ENCODE measurements at regions not wholly inside any gene's neighbourhood (a gene's known extent, or its start where the extent isn't known, plus 50 kb on each side); places are given as distances from the start of the nearest gene placed in this dataset.

DNA sequence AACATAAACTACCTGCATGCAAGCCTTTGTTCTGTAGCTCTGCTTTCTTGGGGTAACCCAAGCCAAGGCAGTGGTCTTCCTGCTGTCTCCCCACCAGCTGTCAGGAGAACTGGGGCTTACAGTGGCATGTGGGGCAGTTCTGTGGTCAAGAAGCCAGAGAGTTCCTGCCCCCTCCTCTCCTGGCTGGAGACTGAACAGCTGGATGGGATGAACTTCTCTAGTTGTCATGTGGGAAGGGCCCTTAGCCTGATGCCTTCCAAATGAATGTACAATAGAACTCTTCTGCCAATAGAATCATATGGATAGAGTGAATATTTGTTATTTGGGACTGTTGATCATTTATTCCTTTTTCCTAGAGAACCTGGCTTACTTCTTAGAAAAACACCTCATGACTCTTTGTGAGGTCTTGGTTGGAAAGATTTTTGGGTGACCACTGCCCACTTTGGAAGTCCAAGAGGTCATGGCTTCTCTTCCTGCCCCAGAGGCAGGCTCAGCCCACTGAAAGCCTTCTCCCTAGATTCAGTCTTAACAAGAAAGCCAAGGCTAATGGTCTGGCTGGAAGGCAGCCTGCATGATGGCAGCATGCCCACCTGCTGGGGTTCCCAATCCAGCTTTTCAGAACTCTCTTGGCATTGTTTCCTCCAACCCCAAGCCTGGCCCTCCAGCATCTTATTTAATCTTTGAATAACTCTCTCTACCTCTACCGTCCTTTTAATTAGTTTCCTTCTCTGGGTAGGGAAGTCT is 462.9 kb upstream of the PROK2 start:
- peaks cover 35% of the 10 kb centered on the region for H3K27me3 ChIP-seq (ENCODE audit: control insufficient read depth, insufficient read depth, low read length)

More for the DNA sequence above, 462.9 kb upstream of the PROK2 start:
- Histone ChIP-seq H3K27ac (ENCODE audit: insufficient read depth, low read length) (no peak overlapping the region), H3K9ac (ENCODE audit: low read depth, low read length) (no peak overlapping the region), H2BK120ac (ENCODE audit: low read depth, low read length) (no peak overlapping the region), H3K4me2 (ENCODE audit: low read depth, low read length) (no peak overlapping the region), H3K18ac (ENCODE audit: low read depth, low read length) (no peak overlapping the region), H3K56ac (ENCODE audit: extremely low read depth, insufficient read depth, low read length) (no peak overlapping the region; the same call in 1 of the 2 replicates), H3K36me3 (ENCODE audit: control insufficient read depth, insufficient read depth, low read length) (no peaks in the 10 kb centered on the region), H3K4me3 (ENCODE audit: insufficient read depth, low read depth, low read length) (no peak overlapping the region), H3K23ac (ENCODE audit: low read depth, low read length) (no peak overlapping the region), H3K14ac (replicated peaks; ENCODE audit: low read depth, low read length) (no peak overlapping the region), H3K79me1 (ENCODE audit: low read depth in 1 of 2, low read length in 2 of 2) (no peaks in the 10 kb centered on the region), H3K9me3 (ENCODE audit: control insufficient read depth, insufficient read depth, low read length) (no peaks in the 10 kb centered on the region), H4K8ac (ENCODE audit: low read depth in 2 of 2, low read length in 2 of 2) (no peak overlapping the region), H2AK5ac (ENCODE audit: low read depth, low read length) (no peak overlapping the region), H2BK5ac (ENCODE audit: low read depth, low read length, poor library complexity, severe bottlenecking) (no peak overlapping the region), H2BK20ac (ENCODE audit: low read depth, low read length) (no peak overlapping the region), H4K20me1 (ENCODE audit: insufficient read depth, low read length) (no peaks in the 10 kb centered on the region), H4K91ac (ENCODE audit: insufficient read depth, low read depth, low read length) (no peak overlapping the region), H2AFZ (replicated peaks; ENCODE audit: low read length, poor library complexity) (no peak overlapping the region), H4K5ac (ENCODE audit: low read depth, low read length) (no peak overlapping the region), H3K4ac (ENCODE audit: low read depth, low read length) (no peak overlapping the region), H2AK9ac (replicated peaks; ENCODE audit: low read depth, low read length, poor library complexity) (no peak overlapping the region), H2BK15ac (ENCODE audit: low read depth, low read length) (no peak overlapping the region), H3K9me1 (ENCODE audit: insufficient read depth, low read length) (no peaks in the 10 kb centered on the region; the same call in 1 of the 2 replicates), H3K4me1 (ENCODE audit: control insufficient read depth, insufficient read depth, low read length) (no peaks in the 10 kb centered on the region)
- ChIA-PET POLR2A (ENCODE audit: unreplicated experiment) (no interaction called here), CTCF (no interaction called here)
- BruUV-seq (replicated peaks), result no TSS peak
- dilution Hi-C loops (cut with HindIII; ENCODE audit: low sequenced_read_pairs, unreplicated experiment), result no loop called here
- no peak for TF ChIP-seq MXI1 (IDR thresholded peaks at IDR 0.05; ENCODE audit: borderline replicate concordance, low read depth, low read length)
- TF ChIP-seq RFX5 (IDR thresholded peaks at IDR 0.05; ENCODE audit: low read depth, low read length), result no peak
- TF ChIP-seq RCOR1 (IDR thresholded peaks at IDR 0.05; ENCODE audit: insufficient replicate concordance, low read length), result no peak
- TF ChIP-seq, protein P1, sequence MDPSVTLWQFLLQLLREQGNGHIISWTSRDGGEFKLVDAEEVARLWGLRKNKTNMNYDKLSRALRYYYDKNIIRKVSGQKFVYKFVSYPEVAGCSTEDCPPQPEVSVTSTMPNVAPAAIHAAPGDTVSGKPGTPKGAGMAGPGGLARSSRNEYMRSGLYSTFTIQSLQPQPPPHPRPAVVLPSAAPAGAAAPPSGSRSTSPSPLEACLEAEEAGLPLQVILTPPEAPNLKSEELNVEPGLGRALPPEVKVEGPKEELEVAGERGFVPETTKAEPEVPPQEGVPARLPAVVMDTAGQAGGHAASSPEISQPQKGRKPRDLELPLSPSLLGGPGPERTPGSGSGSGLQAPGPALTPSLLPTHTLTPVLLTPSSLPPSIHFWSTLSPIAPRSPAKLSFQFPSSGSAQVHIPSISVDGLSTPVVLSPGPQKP (IDR thresholded peaks at IDR 0.05; ENCODE audit: borderline replicate concordance, low read depth, low read length), result no peak
- no peak for TF ChIP-seq CHD1 (IDR thresholded peaks at IDR 0.05; ENCODE audit: low read depth, low read length)
- no peak for TF ChIP-seq MAFK (IDR thresholded peaks at IDR 0.05; ENCODE audit: low read depth, low read length)
- TF ChIP-seq POLR2A (IDR thresholded peaks at IDR 0.05; ENCODE audit: low read depth, low read length), result no peak
- TF ChIP-seq SMC3 (IDR thresholded peaks at IDR 0.05; ENCODE audit: low read depth, low read length), result no peak
- no peak for TF ChIP-seq MAZ (IDR thresholded peaks at IDR 0.05; ENCODE audit: borderline replicate concordance, low read depth, low read length)
- TF ChIP-seq USF2 (IDR thresholded peaks at IDR 0.05; ENCODE audit: low read depth, low read length), result no peak
- no peak for TF ChIP-seq NFE2L2 (IDR thresholded peaks at IDR 0.05; ENCODE audit: low read depth, low read length)
- no peak for TF ChIP-seq FOS (IDR thresholded peaks at IDR 0.05; ENCODE audit: low read depth, low read length)
- no peak for TF ChIP-seq BHLHE40 (IDR thresholded peaks at IDR 0.05; ENCODE audit: low read depth, low read length)
- TF ChIP-seq CTCF (conservative IDR thresholded peaks at IDR 0.05; ENCODE audit: low read depth, low read length), result no peak
- no peak for TF ChIP-seq RAD21 (IDR thresholded peaks at IDR 0.05; ENCODE audit: low read length)
- TF ChIP-seq CEBPB (IDR thresholded peaks at IDR 0.05; ENCODE audit: low read depth, low read length), result no peak
- in situ Hi-C loops (cut with MboI; ENCODE audit: low sequenced_read_pairs), result no loop called here
- intact Hi-C loops (cut with micrococcal nuclease), result no loop called here
- ATAC-seq (ENCODE audit: low read depth), result no peak
- DNase-seq, result no peak
- WGBS, 2 experiments (ENCODE audit: extremely low coverage in 2 of 2, insufficient read length in 1 of 2), result no CpG with 5 or more reads among the region's 1 CpG

All from IMR-90 (cell line).